ENCODE measurements at regions not wholly inside any gene's neighbourhood (a gene's known extent, or its start where the extent isn't known, plus 50 kb on each side); places are given as distances from the start of the nearest gene placed in this dataset.

DNA sequence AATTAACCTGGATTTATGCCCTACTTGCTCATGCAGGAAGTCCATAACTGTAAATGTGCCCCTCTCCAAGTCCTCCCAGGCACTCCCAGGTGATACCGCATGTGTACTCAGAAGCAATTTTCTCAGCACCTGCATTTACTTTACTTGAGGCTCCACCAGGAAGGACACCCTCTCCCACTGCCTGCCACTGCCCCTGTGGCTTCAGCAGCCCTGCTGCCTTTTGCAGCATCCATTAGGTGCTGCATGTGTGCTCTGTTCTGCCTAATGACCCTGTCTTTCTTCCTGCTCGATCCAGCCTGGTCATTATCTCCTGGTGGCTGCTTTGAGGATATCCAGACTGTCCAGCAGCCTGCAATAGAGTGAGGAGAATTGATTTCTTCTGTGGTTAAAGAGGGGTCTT, 107.6 kb upstream of the SEMA6D start:
- H3K4me2 ChIP-seq (ENCODE audit: low read length, poor library complexity, severe bottlenecking), result no peak overlapping the region
- H3K4me3 ChIP-seq (ENCODE audit: insufficient read depth in 1 of 2, low read depth in 1 of 2, low read length in 2 of 2), result no peak overlapping the region
- H3K4me1 ChIP-seq (ENCODE audit: control insufficient read depth, insufficient read depth, low read depth, low read length), result no peaks in the 10 kb centered on the region
- H2BK120ac ChIP-seq (ENCODE audit: low read depth, low read length), result no peak overlapping the region
- no peaks in the 10 kb centered on the region for H3K9me3 ChIP-seq (ENCODE audit: control insufficient read depth, low read length)
- WGBS, result 52% methylated on average over 2 of the region's 2 CpGs
- no peak overlapping the region for H3K27ac ChIP-seq (ENCODE audit: low read length, poor library complexity, severe bottlenecking)
- no peak for DNase-seq
- no peak overlapping the region for H3K9ac ChIP-seq (ENCODE audit: low read length)
- H3K4ac ChIP-seq (ENCODE audit: low read depth in 1 of 2, low read length in 2 of 2), result no peak overlapping the region
- H2BK15ac ChIP-seq (ENCODE audit: low read depth, poor library complexity, severe bottlenecking), result no peak overlapping the region
- H3K79me1 ChIP-seq (replicated peaks; ENCODE audit: low read length, poor library complexity, severe bottlenecking), result no peaks in the 10 kb centered on the region
- H3K27me3 ChIP-seq (ENCODE audit: control insufficient read depth in 1 of 2, insufficient read depth in 1 of 2, low read length in 2 of 2), result no peaks in the 10 kb centered on the region
- H2BK12ac ChIP-seq (ENCODE audit: low read length in 2 of 2), result no peak overlapping the region
- H4K8ac ChIP-seq (ENCODE audit: low read length), result peak overlapping the region; percentile 66
- no peak overlapping the region for H4K91ac ChIP-seq (ENCODE audit: low read length)
- no peak overlapping the region for H2AFZ ChIP-seq (ENCODE audit: low read depth, low read length)
- peak overlapping the region in 1 of 2 experiments; percentile 23 for H3K23ac ChIP-seq (ENCODE audit: low read length in 2 of 2)
- H2AK5ac ChIP-seq (ENCODE audit: low read length, severe bottlenecking), result no peak overlapping the region
- no peak overlapping the region for H2BK5ac ChIP-seq (ENCODE audit: low read depth, low read length, poor library complexity, severe bottlenecking)
- H3K18ac ChIP-seq (ENCODE audit: low read depth in 1 of 2, low read length in 2 of 2), result peak overlapping the region; percentile 30 to 38
- H3K36me3 ChIP-seq (ENCODE audit: control insufficient read depth in 1 of 2, insufficient read depth in 2 of 2, low read depth in 1 of 2, low read length in 2 of 2), result no peaks in the 10 kb centered on the region
- no peak overlapping the region for H3K14ac ChIP-seq (ENCODE audit: low read length in 2 of 2)

- WGBS, result 100% methylated on average over 1 of the region's 2 CpGs
- Histone ChIP-seq H3K9me3 (ENCODE audit: control insufficient read depth, low read length) (no peaks in the 10 kb centered on the region), H3K4me3 (ENCODE audit: insufficient read depth in 1 of 2, low read depth in 1 of 2, low read length in 2 of 2) (no peak overlapping the region)
These were observed 106.6 kb upstream of the SEMA6D start for GRCh38 chr15:47610736-47611135.

GRCh38 chr15:47614360-47615011, 102.8 kb upstream of the SEMA6D start:
- no peak overlapping the region for H3K4me3 ChIP-seq (ENCODE audit: insufficient read depth in 1 of 2, low read depth in 1 of 2, low read length in 2 of 2)
- no peak overlapping the region for H2BK120ac ChIP-seq (ENCODE audit: low read depth, low read length)
- no peaks in the 10 kb centered on the region for H3K79me1 ChIP-seq (replicated peaks; ENCODE audit: low read length, poor library complexity, severe bottlenecking)
- no peaks in the 10 kb centered on the region for H3K4me1 ChIP-seq (ENCODE audit: control insufficient read depth, insufficient read depth, low read depth, low read length)
- H3K18ac ChIP-seq (ENCODE audit: low read depth in 1 of 2, low read length in 2 of 2), result no peak overlapping the region
- no peak overlapping the region for H2AK5ac ChIP-seq (ENCODE audit: low read length, severe bottlenecking)
- H3K36me3 ChIP-seq (ENCODE audit: control insufficient read depth in 1 of 2, insufficient read depth in 2 of 2, low read depth in 1 of 2, low read length in 2 of 2), result no peaks in the 10 kb centered on the region
- H4K91ac ChIP-seq (ENCODE audit: low read length), result no peak overlapping the region
- H3K4me2 ChIP-seq (ENCODE audit: low read length, poor library complexity, severe bottlenecking), result no peak overlapping the region
- no peak overlapping the region for H3K23ac ChIP-seq (ENCODE audit: low read length in 2 of 2)
- no peak overlapping the region for H3K27ac ChIP-seq (ENCODE audit: low read length, poor library complexity, severe bottlenecking)
- H2AFZ ChIP-seq (ENCODE audit: low read depth, low read length), result no peak overlapping the region
- H3K4ac ChIP-seq (ENCODE audit: low read depth in 1 of 2, low read length in 2 of 2), result no peak overlapping the region
- no peak overlapping the region for H3K9ac ChIP-seq (ENCODE audit: low read length)
- no peak overlapping the region for H3K14ac ChIP-seq (ENCODE audit: low read length in 2 of 2)
- H4K8ac ChIP-seq (ENCODE audit: low read length), result no peak overlapping the region
- H2BK5ac ChIP-seq (ENCODE audit: low read depth, low read length, poor library complexity, severe bottlenecking), result no peak overlapping the region
- no peak overlapping the region for H2BK15ac ChIP-seq (ENCODE audit: low read depth, poor library complexity, severe bottlenecking)
- WGBS, result 63% methylated on average over 1 of the region's 2 CpGs
- H2BK12ac ChIP-seq (ENCODE audit: low read length in 2 of 2), result no peak overlapping the region
- no peaks in the 10 kb centered on the region for H3K9me3 ChIP-seq (ENCODE audit: control insufficient read depth, low read length)
- H3K27me3 ChIP-seq (ENCODE audit: control insufficient read depth in 1 of 2, insufficient read depth in 1 of 2, low read length in 2 of 2), result no peaks in the 10 kb centered on the region
- DNase-seq, result no peak

More at GRCh38 chr15:47610736-47611135, 106.6 kb upstream of the SEMA6D start:
- Histone ChIP-seq H4K91ac (ENCODE audit: low read length) (peak overlapping the region; percentile 61), H3K4me1 (ENCODE audit: control insufficient read depth, insufficient read depth, low read depth, low read length) (no peaks in the 10 kb centered on the region), H3K4ac (ENCODE audit: low read depth in 1 of 2, low read length in 2 of 2) (no peak overlapping the region), H2BK12ac (ENCODE audit: low read length in 2 of 2) (peak overlapping the region in 1 of 2 experiments; percentile 71), H3K18ac (ENCODE audit: low read depth in 1 of 2, low read length in 2 of 2) (no peak overlapping the region), H3K23ac (ENCODE audit: low read length in 2 of 2) (no peak overlapping the region), H3K79me1 (replicated peaks; ENCODE audit: low read length, poor library complexity, severe bottlenecking) (no peaks in the 10 kb centered on the region), H4K8ac (ENCODE audit: low read length) (peak overlapping the region; percentile 13), H3K27me3 (ENCODE audit: control insufficient read depth in 1 of 2, insufficient read depth in 1 of 2, low read length in 2 of 2) (no peaks in the 10 kb centered on the region), H2AK5ac (ENCODE audit: low read length, severe bottlenecking) (no peak overlapping the region), H3K36me3 (ENCODE audit: control insufficient read depth in 1 of 2, insufficient read depth in 2 of 2, low read depth in 1 of 2, low read length in 2 of 2) (no peaks in the 10 kb centered on the region), H3K4me2 (ENCODE audit: low read length, poor library complexity, severe bottlenecking) (no peak overlapping the region), H2AFZ (ENCODE audit: low read depth, low read length) (no peak overlapping the region), H3K14ac (ENCODE audit: low read length in 2 of 2) (peak overlapping the region in 1 of 2 experiments; percentile 55), H2BK15ac (ENCODE audit: low read depth, poor library complexity, severe bottlenecking) (no peak overlapping the region), H3K9ac (ENCODE audit: low read length) (no peak overlapping the region), H2BK5ac (ENCODE audit: low read depth, low read length, poor library complexity, severe bottlenecking) (no peak overlapping the region), H3K27ac (ENCODE audit: low read length, poor library complexity, severe bottlenecking) (no peak overlapping the region), H2BK120ac (ENCODE audit: low read depth, low read length) (no peak overlapping the region)
- no peak for DNase-seq

GRCh38 chr15:47616876-47617275, 100.4 kb upstream of the SEMA6D start:
- no peaks in the 10 kb centered on the region for H3K79me1 ChIP-seq (replicated peaks; ENCODE audit: low read length, poor library complexity, severe bottlenecking)
- H2BK12ac ChIP-seq (ENCODE audit: low read length in 2 of 2), result no peak overlapping the region
- H3K14ac ChIP-seq (ENCODE audit: low read length in 2 of 2), result no peak overlapping the region
- no peaks in the 10 kb centered on the region for H3K9me3 ChIP-seq (ENCODE audit: control insufficient read depth, low read length)
- no peak overlapping the region for H3K9ac ChIP-seq (ENCODE audit: low read length)
- H4K8ac ChIP-seq (ENCODE audit: low read length), result no peak overlapping the region
- H3K4me3 ChIP-seq (ENCODE audit: insufficient read depth in 1 of 2, low read depth in 1 of 2, low read length in 2 of 2), result no peak overlapping the region
- DNase-seq, result no peak
- H2BK120ac ChIP-seq (ENCODE audit: low read depth, low read length), result no peak overlapping the region
- H3K4ac ChIP-seq (ENCODE audit: low read depth in 1 of 2, low read length in 2 of 2), result no peak overlapping the region
- H3K4me1 ChIP-seq (ENCODE audit: control insufficient read depth, insufficient read depth, low read depth, low read length), result no peaks in the 10 kb centered on the region
- H2BK5ac ChIP-seq (ENCODE audit: low read depth, low read length, poor library complexity, severe bottlenecking), result no peak overlapping the region
- no peaks in the 10 kb centered on the region for H3K27me3 ChIP-seq (ENCODE audit: control insufficient read depth in 1 of 2, insufficient read depth in 1 of 2, low read length in 2 of 2)
- no peak overlapping the region for H3K4me2 ChIP-seq (ENCODE audit: low read length, poor library complexity, severe bottlenecking)
- no peak overlapping the region for H3K18ac ChIP-seq (ENCODE audit: low read depth in 1 of 2, low read length in 2 of 2)
- 94% methylated on average over 4 of the region's 4 CpGs for whole genome bisulfite sequencing
- H3K36me3 ChIP-seq (ENCODE audit: control insufficient read depth in 1 of 2, insufficient read depth in 2 of 2, low read depth in 1 of 2, low read length in 2 of 2), result no peaks in the 10 kb centered on the region
- H2AK5ac ChIP-seq (ENCODE audit: low read length, severe bottlenecking), result no peak overlapping the region
- no peak overlapping the region for H2AFZ ChIP-seq (ENCODE audit: low read depth, low read length)
- no peak overlapping the region for H3K23ac ChIP-seq (ENCODE audit: low read length in 2 of 2)
- no peak overlapping the region for H3K27ac ChIP-seq (ENCODE audit: low read length, poor library complexity, severe bottlenecking)
- no peak overlapping the region for H4K91ac ChIP-seq (ENCODE audit: low read length)
- H2BK15ac ChIP-seq (ENCODE audit: low read depth, poor library complexity, severe bottlenecking), result no peak overlapping the region
